HG03095 (cell line): ENCODE measurements at regions not wholly inside any gene's neighbourhood (a gene's known extent, or its start where the extent isn't known, plus 50 kb on each side); places are given as distances from the start of the nearest gene placed in this dataset.

Experiments
- ATAC-seq: cut with Tn5 transposase; IDR thresholded peaks from one replicate; pipeline ENCODE4 v1.9.1; 2021; ENCODE audit warnings: moderate library complexity; ENCODE audit not compliant: unreplicated experiment

DNA sequence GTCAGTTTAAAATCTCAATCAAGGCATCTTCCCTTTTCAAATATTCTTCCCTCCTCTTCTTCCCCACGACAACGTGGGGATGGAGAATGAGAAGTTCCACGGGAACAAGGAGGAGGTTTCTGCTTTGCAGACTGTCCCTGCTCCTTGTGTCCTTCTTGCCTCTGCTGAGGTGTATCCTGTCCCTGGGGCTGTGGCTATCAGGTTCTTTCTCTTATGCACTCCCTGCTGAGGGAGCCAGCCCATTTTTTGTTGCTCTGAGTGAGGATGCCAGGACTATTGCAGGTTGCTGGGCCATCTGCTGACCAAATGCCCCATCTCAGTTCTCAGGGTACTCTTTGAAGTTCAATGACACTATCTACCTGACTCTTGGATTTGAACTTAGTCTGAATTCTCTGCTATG is 533.6 kb downstream of the RNF144B start:
- no peak for ATAC-seq

DNA sequence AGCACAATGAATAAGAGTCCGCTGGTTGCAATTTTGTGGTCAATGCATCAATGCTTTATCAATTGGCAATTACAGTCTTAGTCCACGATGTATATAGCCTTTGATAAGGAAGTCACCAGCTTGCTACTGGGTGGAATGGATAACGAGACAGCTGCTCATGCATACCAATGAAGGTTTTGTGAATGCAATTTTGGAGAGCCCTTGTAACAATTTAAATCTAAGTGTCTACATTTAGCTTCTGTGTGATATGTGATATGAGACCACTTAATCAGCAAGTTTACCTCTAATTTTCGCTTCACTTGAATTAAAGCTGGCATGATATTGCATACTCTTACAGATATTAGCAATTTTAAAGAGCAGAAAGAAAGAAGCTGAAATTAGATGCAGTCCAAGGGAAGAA is 543.9 kb downstream of the RNF144B start:
- no peak for ATAC-seq

DNA sequence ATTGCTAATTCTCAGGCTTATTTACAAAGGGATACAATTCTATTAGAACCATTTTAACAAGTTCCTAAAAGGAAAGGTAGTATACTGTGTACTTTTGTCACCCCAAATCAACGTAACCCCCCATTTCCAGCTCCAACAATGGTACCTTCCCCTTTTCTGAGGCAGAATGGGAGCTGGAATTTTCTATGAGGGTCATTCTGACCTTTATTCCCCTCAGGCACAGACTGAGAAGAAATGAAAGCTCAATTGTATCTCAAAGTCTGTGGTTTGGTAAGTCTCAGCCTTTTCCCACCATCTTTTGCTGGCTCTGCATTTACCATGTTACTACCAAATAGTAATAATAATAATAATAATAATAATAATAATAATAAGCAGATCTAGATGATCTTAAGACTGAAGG is 571.0 kb downstream of the RNF144B start:
- no peak for ATAC-seq

DNA sequence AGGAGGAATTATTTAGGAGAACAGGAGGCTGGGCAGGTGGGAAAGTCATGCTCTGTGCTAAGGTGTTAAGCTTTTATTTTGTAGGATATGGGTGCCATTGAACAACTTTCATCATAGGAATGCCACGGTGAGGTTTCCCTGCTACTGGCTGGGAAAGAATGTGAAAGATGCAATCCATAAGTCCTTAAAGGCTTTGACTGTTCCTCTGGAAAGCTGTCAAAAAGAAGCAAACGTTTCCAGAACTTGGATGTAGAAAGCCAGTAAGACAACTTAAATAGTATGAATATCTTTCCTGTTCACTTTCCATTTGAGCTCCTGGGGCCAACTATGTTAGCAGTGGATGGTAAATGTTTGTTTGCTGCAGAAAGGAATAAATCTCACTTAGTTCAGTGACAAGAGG is 574.4 kb downstream of the RNF144B start:
- ATAC-seq = no peak

DNA sequence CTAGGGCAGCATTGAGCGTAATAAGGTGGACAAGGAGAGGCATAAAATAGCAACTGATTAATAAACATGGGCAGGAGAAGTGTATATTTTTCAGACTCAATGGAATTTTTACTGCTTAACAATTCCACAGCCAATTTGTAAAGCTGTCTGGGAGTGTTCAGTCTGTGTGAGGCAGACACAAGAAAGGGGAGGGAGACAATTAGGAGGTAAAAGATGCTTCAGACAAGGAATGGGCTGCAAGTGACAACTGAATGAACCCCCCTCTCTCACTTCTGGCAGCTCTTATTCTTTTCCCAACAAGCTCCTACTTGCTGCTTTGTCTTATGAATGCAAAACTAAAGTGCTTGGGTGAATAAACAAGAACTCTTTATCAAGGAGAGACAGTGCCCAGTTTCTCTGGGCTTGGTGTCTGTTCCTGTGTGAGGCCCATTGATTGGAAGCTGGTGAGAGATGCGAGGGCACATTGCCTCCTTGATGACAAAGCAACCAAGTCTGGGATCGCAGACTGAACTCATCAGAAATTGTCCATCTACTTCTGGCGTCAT is 575.3 kb downstream of the RNF144B start:
- no peak for ATAC-seq

DNA sequence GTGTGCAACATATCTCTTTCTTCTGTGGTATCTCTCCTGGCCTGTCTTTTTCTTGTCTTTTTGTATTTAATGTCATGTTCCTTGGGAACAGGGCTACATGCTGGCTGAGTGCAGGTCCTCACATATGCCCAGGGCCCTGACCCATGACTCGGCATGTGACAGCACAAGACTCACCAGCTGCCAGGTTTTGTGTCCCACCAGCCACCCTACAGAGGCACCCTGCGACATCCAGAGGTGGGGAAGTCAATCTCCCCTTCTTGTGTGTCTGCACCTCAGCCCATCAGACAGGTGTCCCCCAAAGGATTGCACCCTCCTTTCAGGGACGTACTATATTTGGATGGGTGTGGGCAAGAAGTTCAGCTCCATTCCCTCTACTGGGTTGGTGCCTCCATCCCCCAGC is 576.3 kb downstream of the RNF144B start:
- ATAC-seq = no peak

DNA sequence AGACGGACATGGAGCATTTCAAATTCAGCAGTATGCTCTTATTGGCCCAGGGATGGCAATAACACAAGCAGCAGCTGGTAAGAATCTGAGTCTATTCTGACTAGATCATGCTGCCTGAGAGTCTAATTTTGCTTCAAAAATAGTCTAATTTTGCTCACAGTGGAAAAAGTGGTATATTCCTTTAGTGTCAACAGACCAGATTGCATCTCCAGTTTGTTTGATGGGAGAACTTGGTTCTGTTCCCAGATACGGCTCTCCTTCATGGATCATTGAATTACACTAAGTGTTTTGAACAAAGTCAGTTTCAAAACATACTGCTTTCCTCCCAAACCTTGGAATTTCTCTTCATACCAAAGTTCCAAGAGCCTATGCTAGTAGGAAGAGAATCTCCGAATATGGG is 586.1 kb downstream of the RNF144B start:
- no peak for ATAC-seq

DNA sequence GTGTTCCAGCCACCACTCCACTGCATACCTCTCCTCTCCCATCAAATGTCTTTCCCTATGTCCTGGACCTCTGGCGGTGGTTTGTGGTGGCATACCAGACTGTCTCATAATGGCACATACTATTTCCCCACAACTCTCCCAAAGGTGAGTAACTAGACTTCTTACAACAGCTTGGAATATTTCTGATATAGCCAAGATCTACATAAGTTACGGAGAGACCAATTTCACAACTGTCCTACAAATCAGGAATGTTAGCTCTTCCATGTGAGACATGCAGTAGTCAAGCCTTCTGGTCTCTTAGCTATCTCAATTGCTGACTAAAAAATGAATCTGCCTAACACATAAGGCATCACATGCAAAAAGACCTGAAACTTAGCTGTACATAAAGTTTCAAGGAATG is 588.9 kb downstream of the RNF144B start:
- no peak for ATAC-seq

DNA sequence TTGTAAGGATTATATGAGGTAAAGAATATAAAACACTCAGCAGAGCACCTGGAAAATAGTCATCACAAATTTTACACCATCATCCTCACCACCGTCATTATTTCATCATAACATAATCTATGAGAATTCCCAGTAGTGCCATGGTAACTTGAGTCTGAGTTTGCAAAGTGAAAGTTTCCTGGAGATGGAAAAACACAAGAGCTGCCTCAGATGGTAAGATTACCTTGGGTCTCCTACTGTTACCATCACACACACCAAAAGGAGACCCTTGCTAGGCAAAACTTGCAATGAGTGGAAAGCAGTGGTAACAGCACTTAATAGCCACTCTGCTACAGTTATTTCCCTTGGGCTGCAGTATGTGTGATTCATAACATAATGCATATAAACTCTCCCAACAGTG is 589.8 kb downstream of the RNF144B start:
- ATAC-seq = no peak

DNA sequence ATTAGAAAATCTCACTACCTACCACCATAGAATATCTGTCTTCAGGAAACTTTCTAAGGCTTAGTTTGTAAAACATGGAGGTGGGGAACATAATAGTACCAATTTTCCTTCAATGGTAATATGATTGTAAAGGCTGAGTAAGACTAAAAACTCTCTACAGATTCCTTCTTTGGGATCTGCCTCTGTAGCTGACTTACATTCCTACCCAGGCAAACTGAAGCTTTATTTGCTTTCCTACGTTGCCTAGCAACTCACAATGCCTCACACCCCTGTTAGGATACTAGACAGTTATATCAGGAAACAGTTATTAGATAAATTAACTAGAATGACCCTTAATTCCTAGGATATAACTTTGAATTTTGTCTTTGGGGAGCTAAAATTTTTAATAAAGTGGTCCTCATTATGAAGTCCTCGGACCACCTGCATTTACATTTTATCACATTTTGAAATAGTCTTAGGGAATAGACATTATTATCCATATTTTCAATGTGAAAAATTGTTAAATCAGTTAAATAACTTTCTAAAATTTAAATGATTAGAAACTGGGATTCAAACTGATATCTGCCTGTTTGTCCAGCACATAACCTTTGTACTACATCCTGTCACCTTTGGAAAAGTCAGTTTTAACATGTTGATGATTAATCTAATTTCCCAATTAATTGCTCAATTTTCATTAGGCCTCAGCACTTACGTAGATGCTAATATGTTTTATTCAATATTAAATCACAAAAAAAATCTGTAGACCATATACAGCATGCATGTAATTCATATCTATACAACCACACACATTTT is 591.4 kb downstream of the RNF144B start:
- no peak for ATAC-seq

DNA sequence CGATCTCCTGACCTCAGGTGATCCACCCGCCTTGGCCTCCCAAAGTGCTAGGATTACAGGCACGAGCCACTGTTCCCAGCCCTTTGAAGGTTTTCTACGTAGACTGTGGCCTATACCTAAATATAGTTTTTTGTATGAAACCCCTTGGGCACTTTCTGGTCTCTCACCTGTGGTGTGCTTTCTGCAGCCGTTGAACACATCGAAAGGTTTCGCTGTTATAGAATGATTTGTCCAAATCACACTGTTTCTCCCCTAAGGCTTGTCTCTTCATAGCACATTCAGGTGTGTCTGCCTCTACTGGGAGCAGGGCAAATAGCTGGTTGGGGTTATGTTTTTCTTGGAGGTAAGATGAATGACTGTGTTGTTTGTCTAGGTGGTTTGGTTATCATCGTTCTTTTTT is 597.9 kb downstream of the RNF144B start:
- no peak for ATAC-seq

DNA sequence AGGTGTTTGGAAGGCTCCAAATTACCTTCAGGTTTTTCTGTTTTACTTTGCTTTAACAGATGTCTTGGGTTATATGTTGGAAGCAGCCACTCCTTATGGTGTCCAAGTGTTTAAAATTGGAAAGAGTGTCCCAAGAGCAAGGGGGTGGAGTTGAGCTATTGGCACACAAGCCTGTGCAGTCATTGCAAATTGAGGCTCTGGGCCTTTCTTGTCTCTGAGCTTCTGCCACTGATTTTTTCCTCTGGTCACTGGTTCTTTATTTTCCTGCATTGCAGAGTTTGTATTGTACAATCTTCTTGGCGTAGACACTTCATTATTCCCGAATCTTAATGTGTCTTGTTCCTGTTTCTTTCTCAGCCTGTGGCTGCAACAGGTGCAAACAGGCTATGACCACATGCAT is 598.8 kb downstream of the RNF144B start:
- no peak for ATAC-seq

DNA sequence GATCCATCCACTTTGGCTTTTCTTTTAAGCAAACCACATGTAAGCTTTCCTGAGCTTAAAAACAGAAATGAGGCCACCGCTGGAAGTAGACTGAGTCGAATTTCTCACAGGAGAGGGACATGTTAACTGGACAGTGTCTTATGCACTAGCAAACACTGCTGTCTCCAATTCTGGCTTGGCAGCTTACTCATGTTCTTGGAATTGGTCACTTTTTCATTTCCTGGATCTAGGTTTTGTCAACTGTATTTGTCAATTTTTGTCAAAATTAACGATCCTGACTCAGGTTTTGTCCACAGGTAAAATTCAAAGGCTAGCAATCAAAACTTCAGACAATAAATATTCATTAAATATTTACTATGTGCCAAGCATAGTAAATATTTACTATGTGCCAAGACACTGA is 601.5 kb downstream of the RNF144B start:
- ATAC-seq = no peak

DNA sequence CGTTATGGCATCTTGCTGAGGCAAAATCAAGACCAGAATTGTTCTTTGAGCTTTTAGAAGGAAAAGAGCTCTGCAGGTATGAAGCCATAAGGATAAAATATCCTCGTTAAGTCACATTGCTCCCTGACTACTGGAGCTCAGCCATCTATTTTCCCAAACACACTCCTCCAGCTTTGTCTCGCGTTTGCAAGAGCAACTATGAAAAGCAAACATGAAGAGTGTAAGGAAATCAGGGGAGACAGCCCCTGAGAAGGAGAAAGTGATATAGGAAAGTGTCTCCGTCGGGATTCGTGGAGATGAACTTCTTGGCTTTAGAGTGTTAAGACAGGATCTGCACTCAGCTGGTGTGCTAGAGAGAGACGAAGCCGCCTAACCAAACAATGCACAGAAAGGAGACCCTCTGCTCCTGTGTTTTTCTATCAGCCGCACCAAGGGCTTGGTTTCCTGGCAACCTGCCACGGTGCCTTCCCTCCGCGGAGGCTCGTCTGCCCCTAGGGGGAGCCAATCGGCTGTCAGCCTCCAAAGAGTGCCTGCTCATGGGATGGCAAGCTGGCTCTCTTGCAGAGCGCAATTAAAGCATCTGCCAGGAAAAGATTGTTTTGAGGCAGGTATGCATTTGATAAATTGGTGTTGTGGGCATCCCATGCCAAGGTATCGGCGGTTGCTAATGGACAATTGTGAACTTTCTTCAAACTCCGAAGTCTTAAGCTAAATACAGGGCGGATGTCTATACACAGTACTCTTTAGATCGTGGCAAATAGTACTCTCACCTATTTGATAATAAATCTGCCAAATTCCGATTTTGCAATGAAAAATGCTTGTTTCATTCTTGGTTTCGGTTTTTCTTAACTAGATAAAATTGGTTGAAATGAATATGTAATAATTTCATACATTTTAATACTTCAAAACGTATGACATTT is 603.2 kb downstream of the RNF144B start:
- no peak for ATAC-seq

DNA sequence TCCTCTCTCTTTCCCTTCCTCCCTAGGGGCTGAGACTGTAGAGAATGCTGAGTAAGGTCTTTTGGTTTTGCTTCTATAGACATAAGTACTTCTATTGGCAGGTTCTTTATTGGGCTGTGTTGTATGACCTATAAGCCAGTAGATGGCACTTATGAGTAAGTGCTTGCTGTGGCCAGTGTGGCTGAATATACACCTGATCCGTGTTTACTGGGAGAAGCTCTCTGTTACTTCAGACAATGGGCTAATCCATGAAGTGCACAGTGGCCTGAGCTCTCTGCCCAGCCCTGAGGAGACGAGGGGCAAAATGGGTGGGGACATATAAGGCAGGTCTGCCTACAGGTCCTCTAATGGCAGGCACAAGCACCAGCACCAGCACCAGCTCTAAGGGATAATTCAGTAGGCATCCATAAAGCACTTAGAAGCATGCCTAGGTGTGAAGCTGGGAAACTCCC is 610.3 kb downstream of the RNF144B start:
- peak; percentile 88 for ATAC-seq

DNA sequence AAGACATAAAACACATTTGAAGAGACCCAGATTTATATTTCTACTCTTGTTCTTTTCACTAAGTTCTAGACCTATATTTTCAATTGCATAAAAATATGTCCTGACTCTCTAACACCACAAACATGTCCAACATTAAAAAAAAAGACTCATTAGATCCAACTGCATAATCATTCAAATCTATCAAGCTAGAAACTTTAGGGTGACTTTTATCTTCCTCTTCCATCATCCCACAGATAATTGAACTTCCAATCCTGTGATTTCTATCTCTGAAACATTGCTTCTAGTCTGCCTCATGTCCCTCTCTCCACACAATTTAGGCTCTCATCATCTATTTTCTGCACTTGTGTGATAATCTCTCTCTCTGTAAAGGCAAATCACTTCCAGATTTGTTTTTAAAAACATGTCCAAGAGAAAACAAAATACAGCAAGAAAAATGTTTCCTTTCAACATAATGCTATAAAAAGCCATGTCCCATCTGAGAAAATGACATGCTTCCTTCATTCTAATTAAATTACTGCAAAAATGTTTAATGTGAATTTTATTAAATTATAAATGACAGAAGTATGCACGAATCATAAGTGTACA is 615.9 kb downstream of the RNF144B start:
- ATAC-seq = no peak

DNA sequence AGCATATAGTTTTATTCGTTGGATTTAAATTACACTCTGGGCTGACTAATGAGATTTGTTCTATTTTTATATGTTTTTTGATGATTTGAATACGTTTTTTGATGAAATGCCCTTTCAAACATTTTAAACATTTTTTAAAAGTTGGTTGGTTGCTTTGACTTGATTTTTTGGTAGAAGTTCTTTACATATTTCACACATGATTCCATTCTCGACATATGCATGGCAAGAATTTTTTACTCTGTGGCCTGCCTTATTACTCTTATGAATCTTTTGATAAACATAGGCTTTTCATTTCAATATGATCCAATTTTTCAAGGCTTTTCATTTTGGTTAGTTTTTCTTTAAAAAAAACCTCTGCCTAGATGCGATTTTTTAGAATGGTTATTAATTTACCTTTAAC is 617.0 kb downstream of the RNF144B start:
- ATAC-seq = no peak

DNA sequence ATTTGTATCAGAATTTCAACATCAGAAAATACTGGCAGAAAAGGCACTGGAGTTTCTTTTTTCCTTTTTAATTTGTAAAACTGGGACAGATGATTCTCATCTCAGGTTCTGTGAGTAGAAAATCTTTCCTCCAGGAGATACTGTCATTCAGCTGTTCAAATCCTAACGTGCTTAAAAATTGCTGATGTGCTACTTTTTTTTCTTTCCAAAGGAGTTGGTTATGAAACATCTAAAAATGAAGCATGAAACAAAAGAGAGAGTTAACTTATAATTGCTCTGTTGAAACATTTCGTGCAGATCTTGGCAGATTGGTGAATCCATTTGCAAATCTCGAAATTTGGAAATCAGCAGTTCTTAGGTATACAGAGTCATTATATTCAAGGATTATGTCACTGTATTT is 622.6 kb downstream of the RNF144B start:
- no peak for ATAC-seq

DNA sequence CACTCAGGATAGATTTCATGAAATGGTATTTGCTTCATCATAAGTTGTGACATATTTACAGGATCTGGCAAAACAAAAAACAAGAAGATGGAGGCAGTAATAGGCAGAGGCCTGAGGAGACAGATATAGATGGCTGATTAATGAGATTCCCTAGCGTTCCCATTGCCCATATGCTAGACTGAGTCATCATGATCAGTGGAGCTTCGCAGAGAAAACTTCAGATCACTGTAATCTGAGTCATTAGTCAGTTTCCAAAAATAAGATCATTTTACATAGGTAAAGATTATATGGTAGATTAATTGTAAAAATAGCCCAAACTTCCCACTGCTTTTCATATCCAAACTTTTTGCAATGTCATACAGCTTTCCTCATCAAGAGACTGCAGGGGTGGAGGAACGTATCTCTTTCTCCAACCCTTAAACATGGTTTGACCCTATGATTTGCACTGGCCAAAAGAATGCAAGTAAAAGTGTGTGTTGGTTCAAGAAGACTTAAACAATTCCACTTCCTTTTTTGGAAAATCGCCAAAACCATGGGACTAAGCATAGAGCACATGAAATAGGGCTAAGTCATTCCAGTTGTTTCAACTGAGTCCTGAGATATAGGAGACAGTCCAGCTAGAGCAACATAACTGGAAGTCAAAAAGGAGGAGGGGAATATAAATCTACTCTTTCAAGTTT is 626.0 kb downstream of the RNF144B start:
- no peak for ATAC-seq

DNA sequence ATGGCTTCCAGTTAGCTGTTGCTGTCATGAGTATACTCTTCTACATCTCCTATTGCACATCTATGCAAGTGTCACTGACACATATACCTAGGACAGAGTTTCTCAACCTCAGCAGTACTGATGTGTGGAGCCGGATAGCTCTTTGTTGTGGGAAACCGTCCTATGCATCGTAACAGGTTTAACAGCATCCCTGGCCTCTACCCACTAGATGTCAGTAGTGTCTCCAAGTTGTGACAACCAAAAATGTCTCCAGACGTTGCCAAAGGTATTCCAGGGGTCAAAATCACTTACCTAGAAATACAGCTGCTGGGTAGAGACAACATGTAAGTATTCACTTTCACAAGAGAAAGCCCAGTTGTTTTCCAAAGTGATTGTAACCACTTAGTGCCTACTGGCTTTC is 637.6 kb downstream of the RNF144B start:
- no peak for ATAC-seq

DNA sequence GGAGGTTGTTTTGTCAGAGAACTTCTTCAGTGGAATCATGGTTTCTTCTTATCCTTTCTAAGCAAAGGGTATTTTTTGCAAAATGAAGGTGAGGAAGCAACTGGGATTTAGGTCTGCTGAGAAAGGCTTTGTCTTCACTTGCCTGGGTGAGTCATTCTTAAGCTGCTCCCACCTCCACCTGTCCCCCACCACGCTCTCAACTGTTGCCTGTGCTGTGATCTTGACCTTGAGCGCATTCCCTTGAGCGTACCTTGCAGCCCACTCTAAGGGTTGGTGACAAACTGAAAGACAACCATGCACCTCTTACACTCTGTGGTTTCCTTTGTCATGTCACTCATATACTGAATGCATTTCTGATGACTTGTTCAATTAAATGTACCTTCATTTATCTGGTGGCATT is 641.1 kb downstream of the RNF144B start:
- no peak for ATAC-seq
